ENCODE measurements at regions not wholly inside any gene's neighbourhood (a gene's known extent, or its start where the extent isn't known, plus 50 kb on each side); places are given as distances from the start of the nearest gene placed in this dataset.

DNA sequence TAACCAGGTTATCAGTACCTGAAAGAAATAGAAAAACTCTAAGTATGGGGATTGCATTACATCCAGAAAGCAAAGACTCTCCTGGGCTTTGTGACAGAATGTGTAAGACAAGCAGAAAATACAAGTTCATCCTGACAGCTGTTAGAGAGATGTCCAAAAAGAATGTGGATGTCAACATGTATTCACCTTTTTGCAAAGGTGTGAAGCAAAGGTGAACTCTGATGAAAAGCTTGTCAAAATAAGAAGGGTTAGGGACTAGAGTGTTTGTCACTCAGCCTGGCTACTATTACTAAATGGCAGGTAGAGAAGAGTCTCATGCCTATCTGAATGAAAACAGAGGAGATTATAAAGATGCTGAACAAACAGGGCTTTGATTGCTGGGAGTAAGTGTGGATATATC is 527.6 kb upstream of the CA10 start:
- Histone ChIP-seq H3K36me3 (ENCODE audit: control insufficient read depth, low read length) (no peaks in the 10 kb centered on the region), H3K79me2 (ENCODE audit: control insufficient read depth, low read length) (no peaks in the 10 kb centered on the region), H4K20me1 (ENCODE audit: control insufficient read depth, insufficient read depth, low read depth, low read length) (no peaks in the 10 kb centered on the region), H3K9me2 (replicated peaks; ENCODE audit: control insufficient read depth, low read length) (no peaks in the 10 kb centered on the region), H3F3A (ENCODE audit: control insufficient read depth, insufficient read depth) (no peaks in the 10 kb centered on the region), H3K4me3 (ENCODE audit: low read length) (no peak overlapping the region), H3K4me1 (ENCODE audit: control insufficient read depth, low read length) (no peaks in the 10 kb centered on the region), H3K4me2 (ENCODE audit: low read length) (no peak overlapping the region), H3K27me3 (ENCODE audit: control insufficient read depth, low read length) (no peaks in the 10 kb centered on the region), H3K27ac (ENCODE audit: low read depth, low read length) (no peak overlapping the region), H3K9me3 (ENCODE audit: control insufficient read depth, insufficient read depth, low read length) (no peaks in the 10 kb centered on the region)
- TF ChIP-seq, protein P1, sequence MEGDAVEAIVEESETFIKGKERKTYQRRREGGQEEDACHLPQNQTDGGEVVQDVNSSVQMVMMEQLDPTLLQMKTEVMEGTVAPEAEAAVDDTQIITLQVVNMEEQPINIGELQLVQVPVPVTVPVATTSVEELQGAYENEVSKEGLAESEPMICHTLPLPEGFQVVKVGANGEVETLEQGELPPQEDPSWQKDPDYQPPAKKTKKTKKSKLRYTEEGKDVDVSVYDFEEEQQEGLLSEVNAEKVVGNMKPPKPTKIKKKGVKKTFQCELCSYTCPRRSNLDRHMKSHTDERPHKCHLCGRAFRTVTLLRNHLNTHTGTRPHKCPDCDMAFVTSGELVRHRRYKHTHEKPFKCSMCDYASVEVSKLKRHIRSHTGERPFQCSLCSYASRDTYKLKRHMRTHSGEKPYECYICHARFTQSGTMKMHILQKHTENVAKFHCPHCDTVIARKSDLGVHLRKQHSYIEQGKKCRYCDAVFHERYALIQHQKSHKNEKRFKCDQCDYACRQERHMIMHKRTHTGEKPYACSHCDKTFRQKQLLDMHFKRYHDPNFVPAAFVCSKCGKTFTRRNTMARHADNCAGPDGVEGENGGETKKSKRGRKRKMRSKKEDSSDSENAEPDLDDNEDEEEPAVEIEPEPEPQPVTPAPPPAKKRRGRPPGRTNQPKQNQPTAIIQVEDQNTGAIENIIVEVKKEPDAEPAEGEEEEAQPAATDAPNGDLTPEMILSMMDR (IDR thresholded peaks at IDR 0.05; ENCODE audit: low read depth, low read length, poor library complexity, severe bottlenecking), result no peak
- no peak for TF ChIP-seq EZH2phosphoT487 (IDR thresholded peaks at IDR 0.05; ENCODE audit: borderline replicate concordance, low read length)

DNA sequence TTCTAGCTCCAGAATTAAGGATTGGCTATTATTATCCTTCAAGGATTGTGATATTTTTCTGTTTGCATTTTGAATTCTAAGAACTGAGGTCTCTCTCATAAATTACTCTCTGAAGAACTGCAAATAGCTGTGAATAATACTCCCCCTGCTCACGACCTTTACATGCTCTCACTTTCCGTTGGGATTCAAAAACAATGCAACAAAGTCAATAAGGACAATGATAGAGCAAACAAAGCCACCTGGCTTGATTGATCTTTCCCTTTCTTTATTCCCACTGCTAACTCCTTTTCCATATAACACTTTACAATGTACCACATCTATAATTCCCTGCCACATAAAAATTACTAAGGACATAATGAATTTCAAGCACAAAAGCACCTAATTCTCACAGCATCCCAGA is 523.0 kb upstream of the CA10 start:
- Histone ChIP-seq H3K4me1 (ENCODE audit: control insufficient read depth, low read length) (no peaks in the 10 kb centered on the region), H4K20me1 (ENCODE audit: control insufficient read depth, insufficient read depth, low read depth, low read length) (no peaks in the 10 kb centered on the region), H3K4me2 (ENCODE audit: low read length) (no peak overlapping the region), H3K4me3 (ENCODE audit: low read length) (no peak overlapping the region), H3F3A (ENCODE audit: control insufficient read depth, insufficient read depth) (no peaks in the 10 kb centered on the region), H3K27me3 (ENCODE audit: control insufficient read depth, low read length) (no peaks in the 10 kb centered on the region), H3K9me2 (replicated peaks; ENCODE audit: control insufficient read depth, low read length) (no peaks in the 10 kb centered on the region), H3K36me3 (ENCODE audit: control insufficient read depth, low read length) (no peaks in the 10 kb centered on the region), H3K9me3 (ENCODE audit: control insufficient read depth, insufficient read depth, low read length) (no peaks in the 10 kb centered on the region; the same call in 1 of the 2 replicates), H3K79me2 (ENCODE audit: control insufficient read depth, low read length) (no peaks in the 10 kb centered on the region), H3K27ac (ENCODE audit: low read depth, low read length) (no peak overlapping the region)
- TF ChIP-seq, protein P1 (IDR thresholded peaks at IDR 0.05; ENCODE audit: low read depth, low read length, poor library complexity, severe bottlenecking), result no peak
- TF ChIP-seq EZH2phosphoT487 (IDR thresholded peaks at IDR 0.05; ENCODE audit: borderline replicate concordance, low read length), result no peak

DNA sequence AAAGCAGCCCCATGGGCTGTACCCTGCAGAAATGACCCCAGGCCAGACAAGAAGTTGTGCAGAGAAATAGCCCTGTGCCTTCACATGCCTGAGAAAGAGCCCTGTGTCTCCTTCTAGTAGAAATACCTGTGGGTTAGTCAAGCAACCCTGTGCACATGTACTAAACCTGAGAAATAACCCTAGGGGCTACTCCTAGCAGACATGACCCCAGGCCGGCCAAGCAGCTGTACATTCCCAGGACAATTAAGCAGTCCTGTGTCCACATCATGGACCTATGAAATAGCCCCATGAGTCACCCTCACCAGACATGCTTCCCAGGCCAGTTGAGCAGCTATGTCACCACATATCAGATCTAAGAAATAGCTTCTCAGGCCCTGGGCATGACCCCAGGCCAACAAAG is 519.7 kb upstream of the CA10 start:
- H3K79me2 ChIP-seq (ENCODE audit: control insufficient read depth, low read length), result no peaks in the 10 kb centered on the region
- TF ChIP-seq EZH2phosphoT487 (IDR thresholded peaks at IDR 0.05; ENCODE audit: borderline replicate concordance, low read length), result no peak
- TF ChIP-seq, protein P1 (IDR thresholded peaks at IDR 0.05; ENCODE audit: low read depth, low read length, poor library complexity, severe bottlenecking), result no peak
- H3K4me2 ChIP-seq (ENCODE audit: low read length), result no peak overlapping the region
- H3K36me3 ChIP-seq (ENCODE audit: control insufficient read depth, low read length), result no peaks in the 10 kb centered on the region
- no peaks in the 10 kb centered on the region for H4K20me1 ChIP-seq (ENCODE audit: control insufficient read depth, insufficient read depth, low read depth, low read length)
- H3K9me3 ChIP-seq (ENCODE audit: control insufficient read depth, insufficient read depth, low read length), result no peaks in the 10 kb centered on the region; the same call in 1 of the 2 replicates
- H3K4me3 ChIP-seq (ENCODE audit: low read length), result no peak overlapping the region
- H3K4me1 ChIP-seq (ENCODE audit: control insufficient read depth, low read length), result no peaks in the 10 kb centered on the region
- no peaks in the 10 kb centered on the region for H3F3A ChIP-seq (ENCODE audit: control insufficient read depth, insufficient read depth)
- no peaks in the 10 kb centered on the region for H3K27me3 ChIP-seq (ENCODE audit: control insufficient read depth, low read length)
- H3K27ac ChIP-seq (ENCODE audit: low read depth, low read length), result no peak overlapping the region
- no peaks in the 10 kb centered on the region for H3K9me2 ChIP-seq (replicated peaks; ENCODE audit: control insufficient read depth, low read length)

DNA sequence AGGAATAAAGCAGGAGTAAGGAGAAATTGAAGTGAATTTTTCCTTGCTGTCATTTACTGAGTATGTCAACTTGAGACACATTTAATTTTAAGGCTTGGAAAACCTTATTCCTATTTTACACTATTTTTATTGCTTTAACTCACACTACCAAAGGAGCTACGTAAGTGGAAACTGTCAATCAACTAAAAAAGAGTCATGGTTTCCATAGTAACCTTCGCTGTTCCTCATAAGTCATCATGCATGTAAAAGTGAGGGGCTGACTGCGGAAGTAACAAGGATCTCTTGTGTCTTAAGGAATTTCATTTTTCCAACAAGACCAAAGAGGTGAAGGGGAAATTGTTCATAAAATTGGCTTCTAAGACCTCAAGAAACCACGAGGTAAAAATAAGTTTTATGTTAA is 516.2 kb upstream of the CA10 start:
- no peak overlapping the region for H3K4me3 ChIP-seq (ENCODE audit: low read length)
- TF ChIP-seq EZH2phosphoT487 (IDR thresholded peaks at IDR 0.05; ENCODE audit: borderline replicate concordance, low read length), result no peak
- TF ChIP-seq, protein P1 (IDR thresholded peaks at IDR 0.05; ENCODE audit: low read depth, low read length, poor library complexity, severe bottlenecking), result no peak
- H3K36me3 ChIP-seq (ENCODE audit: control insufficient read depth, low read length), result no peaks in the 10 kb centered on the region
- no peaks in the 10 kb centered on the region for H3K79me2 ChIP-seq (ENCODE audit: control insufficient read depth, low read length)
- H3K27ac ChIP-seq (ENCODE audit: low read depth, low read length), result no peak overlapping the region
- no peaks in the 10 kb centered on the region for H3F3A ChIP-seq (ENCODE audit: control insufficient read depth, insufficient read depth)
- no peaks in the 10 kb centered on the region for H3K4me1 ChIP-seq (ENCODE audit: control insufficient read depth, low read length)
- H3K9me3 ChIP-seq (ENCODE audit: control insufficient read depth, insufficient read depth, low read length), result no peaks in the 10 kb centered on the region; the same call in 1 of the 2 replicates
- no peak overlapping the region for H3K4me2 ChIP-seq (ENCODE audit: low read length)
- no peaks in the 10 kb centered on the region for H4K20me1 ChIP-seq (ENCODE audit: control insufficient read depth, insufficient read depth, low read depth, low read length)
- no peaks in the 10 kb centered on the region for H3K27me3 ChIP-seq (ENCODE audit: control insufficient read depth, low read length)
- no peaks in the 10 kb centered on the region for H3K9me2 ChIP-seq (replicated peaks; ENCODE audit: control insufficient read depth, low read length)
